Activated CD4-positive, CD25-positive, alpha-beta regulatory T cell treated with anti-CD3 and anti-CD28 coated beads, Interleukin-2, amount 50 U/mL, for 16 hours (primary cell): ENCODE measurements at regions not wholly inside any gene's neighbourhood (a gene's known extent, or its start where the extent isn't known, plus 50 kb on each side); places are given as distances from the start of the nearest gene placed in this dataset.

Source experiments
- DNase-seq: peaks from one replicate; pipeline ENCODE4 v3.0.0-alpha.2; 2020; ENCODE audit warnings: low read depth, low spot score

DNA sequence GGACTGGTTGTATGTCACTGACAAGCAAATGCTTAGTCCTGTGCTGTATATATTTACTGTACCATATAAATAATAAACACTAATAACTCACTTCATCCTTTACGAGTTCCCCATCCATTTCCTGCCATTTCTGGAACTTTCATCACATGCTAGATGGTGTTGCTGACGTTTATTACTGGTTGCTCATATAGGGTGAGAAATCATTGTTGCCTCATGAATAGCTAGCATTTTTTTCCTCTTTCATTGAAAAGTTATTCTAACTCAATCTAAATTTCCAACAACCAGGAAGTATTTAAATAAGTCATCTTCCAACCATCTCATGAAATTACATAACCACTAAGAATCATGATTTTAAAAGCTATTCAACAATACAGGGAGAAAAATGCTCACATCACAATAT lies 88.6 kb upstream of the RCN1 start:
- DNase-seq = no peak

DNA sequence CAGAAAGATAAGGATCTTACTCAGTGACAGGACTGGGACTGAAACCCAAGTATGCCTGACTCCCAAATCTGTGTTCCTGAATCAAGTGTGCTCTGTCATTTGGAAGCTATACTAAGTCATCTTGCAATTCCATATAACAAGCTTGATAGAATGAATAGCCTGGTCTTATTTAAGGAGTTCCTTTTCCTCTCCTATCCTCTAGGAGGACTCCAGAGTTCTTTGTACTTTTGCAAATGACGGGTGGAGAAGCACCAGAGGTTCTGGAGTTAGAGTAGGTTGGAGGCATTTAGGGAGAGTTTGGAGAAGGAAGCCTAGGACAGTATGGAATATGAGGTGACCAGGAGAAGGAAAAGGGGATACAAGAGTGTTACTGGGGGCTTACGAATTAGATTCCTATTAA lies 92.9 kb upstream of the RCN1 start:
- no peak for DNase-seq

DNA sequence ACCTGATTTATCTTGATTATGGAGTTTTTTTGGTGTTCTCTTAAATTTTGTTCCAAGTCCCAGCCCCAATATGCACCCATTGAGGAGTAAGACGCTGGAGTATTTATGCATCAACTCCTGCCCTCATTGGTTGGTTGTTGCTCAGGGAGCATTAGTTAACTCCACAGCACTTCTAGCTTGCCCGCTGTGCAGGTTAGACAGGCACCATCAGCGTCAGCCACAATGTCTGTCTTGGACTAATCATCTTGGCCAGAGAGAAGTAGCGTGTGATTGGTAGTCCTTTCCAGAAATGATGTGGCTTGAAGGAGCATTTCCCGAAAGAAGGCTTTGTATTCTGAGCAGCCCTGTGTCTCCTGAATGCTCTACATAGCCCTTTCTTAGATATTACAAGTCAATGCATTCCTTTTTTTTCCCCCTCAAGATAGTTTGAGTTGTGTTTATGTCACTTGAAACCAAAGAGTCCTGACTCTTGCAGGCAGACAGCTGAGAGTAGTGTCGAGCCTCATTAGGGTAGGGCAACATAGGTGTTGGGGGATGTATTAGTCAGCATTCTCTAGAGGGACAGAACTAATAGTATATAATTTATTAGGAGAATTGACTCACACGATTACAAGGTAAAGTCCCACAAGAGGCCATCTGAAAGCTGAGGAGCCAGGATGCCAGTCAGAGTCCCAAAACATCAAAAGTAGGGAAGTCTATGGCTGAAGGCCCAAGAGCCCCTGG lies 94.6 kb upstream of the RCN1 start:
- DNase-seq = no peak

- no peak for DNase-seq
Measured at GRCh38 chr11:31995525-31996094, 95.3 kb upstream of the RCN1 start.

GRCh38 chr11:31995032-31995431 lies 95.8 kb upstream of the RCN1 start:
- DNase-seq = no peak

DNA sequence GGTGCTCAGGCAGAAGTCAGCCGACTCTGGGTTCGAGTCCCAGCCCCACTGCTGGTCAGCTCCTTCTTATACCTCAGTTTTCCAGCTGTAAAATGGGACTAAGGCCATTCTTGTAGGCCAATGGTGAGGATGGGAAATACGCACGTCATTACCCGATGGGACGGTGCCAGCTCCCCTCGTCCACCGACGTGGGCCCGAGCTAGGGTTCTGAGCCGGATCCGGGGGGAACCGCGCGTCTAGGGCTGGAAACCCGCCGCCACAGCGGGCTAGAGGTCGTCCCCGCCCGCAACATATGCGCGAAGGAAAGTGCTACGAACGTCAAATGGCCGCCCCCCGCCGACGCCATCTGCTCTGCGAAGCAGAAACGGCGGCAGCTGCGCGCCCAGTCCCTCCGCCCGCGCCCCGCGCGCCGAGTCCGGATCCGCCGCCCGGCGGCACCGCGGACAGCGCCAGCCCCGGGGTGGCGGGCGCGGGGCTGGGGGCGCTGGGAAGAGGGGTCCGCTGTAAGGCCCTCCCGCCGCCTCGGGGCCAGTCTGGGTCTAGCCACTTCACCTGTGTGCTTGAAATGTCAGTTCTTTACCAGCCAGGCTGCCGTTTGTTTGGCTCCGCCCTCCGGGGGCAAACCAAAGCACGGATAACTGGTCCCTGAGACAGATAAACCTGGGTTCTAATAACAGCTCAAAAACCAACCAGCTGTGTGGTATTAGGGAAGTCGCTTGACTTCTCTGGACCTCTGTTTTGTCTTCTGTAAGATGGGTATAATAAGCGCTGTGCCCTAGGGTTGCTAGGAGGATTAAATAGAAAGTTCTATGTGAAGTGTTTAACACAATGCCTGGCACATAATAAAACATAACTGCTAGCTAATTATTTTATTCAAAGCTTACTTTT lies 103.5 kb upstream of the RCN1 start:
- DNase-seq = no peak

GRCh38 chr11:31986201-31986889 lies 104.5 kb upstream of the RCN1 start:
- DNase-seq = no peak

DNA sequence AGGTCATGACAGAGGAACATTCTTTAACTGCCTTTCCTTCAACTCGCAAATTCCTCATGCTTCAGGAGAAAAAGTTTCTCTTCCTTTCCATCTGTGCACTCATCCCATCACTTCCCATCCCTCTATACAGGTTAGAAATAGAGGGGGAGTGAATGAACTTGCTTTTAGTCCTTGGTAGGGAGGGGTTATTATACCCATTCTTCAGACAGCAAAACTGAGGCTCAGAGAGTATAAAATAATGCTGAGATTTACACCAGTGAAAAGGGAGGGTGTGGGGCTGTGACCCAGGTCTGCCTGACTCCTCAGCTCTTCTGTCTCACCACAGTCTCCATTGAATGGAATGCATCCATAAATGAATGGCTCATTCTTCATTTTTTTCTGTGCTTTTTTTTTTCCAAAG lies 109.4 kb upstream of the RCN1 start:
- no peak for DNase-seq

DNA sequence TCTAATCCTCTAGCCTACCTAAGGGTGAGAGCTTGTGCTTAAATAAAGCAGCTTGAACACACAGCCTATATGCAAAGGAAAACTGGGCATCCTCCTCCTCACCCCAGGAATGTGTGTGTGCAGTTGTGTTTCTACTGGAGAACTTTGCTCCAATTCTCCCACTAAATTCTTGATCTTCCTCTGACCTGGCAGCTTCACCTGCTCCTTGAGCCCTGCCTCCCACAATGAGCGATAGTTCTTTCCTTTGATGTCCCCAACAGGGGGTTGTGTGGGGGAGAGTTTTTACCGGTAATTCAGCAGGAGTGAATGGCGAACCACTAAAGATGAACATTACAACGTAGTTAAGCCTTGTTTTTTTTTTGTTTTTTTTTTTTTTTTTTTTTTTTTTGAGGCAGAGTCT lies 113.5 kb upstream of the RCN1 start:
- DNase-seq = no peak

DNA sequence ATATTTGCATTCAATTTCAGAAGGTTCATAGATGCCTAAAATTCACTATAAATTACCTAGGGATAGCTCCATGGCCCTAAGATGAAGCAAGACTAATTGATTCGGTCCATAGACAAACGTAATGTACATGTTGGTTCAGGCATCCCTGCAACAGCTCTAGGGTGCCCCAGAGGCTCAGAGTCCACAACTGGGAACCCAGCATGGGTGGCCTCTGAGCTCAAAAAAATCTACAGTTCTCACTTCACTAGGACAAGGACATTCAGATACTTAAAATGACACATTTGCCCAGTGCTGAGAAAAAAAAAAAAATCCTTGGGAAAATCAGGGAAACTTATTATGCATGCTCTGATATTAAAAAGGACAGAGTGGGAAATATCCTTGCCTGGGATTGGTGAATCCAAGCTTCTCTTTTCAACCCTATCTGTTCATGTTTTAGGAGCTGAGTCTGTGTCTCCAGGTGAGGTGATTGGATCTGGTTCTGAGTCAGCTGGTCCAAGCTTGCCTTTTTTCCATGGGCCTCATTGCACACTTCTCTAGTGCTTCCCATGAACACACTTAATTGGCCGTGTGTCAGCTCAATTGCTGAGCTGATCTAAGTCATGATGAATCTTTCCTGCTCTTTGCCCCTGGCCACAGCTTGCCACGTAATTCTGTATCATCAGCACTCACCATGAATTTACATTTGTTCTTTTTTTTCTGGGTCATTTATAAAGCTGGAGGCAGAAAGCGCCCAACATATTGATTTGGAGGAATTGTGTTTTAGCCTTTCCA lies 116.3 kb upstream of the RCN1 start:
- no peak for DNase-seq

DNA sequence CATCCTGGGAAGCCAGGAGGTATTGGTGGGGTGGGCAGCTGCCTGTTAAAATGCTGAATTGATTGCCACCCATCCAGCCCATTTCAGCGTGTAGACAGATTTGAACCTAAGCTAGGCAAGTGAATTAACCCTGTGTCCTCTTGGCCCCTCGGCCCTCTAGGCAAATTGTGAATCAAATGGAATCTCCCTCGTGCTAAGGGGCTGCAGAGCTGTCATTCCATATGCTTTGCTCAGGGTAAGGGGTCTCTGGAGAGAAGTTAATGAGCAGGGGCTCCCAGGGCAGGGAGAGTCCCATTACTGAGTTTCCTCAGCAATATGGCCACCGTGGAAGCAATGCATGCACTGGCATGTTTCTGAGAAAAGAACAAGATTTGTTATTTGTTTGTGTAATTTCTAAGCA lies 117.7 kb upstream of the RCN1 start:
- DNase-seq = no peak

- no peak for DNase-seq
Measured at GRCh38 chr11:31972623-31973022, 118.3 kb upstream of the RCN1 start.

DNA sequence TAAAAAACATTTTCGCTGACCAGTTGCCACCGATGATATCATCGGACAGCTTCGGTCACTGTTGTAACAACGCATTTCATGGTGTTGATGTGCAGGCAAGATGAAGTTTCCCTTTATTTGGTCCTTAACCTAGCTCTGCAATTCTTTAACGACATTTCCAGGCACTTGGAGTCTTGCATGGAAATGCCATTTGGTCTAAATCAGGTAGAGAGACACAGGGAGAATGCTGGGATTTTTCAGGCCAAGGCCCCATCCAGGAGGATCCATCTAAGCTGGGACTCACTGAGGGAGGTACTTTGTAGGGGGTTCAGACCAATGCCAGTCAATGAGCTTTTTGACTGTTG lies 121.5 kb upstream of the RCN1 start:
- no peak for DNase-seq

DNA sequence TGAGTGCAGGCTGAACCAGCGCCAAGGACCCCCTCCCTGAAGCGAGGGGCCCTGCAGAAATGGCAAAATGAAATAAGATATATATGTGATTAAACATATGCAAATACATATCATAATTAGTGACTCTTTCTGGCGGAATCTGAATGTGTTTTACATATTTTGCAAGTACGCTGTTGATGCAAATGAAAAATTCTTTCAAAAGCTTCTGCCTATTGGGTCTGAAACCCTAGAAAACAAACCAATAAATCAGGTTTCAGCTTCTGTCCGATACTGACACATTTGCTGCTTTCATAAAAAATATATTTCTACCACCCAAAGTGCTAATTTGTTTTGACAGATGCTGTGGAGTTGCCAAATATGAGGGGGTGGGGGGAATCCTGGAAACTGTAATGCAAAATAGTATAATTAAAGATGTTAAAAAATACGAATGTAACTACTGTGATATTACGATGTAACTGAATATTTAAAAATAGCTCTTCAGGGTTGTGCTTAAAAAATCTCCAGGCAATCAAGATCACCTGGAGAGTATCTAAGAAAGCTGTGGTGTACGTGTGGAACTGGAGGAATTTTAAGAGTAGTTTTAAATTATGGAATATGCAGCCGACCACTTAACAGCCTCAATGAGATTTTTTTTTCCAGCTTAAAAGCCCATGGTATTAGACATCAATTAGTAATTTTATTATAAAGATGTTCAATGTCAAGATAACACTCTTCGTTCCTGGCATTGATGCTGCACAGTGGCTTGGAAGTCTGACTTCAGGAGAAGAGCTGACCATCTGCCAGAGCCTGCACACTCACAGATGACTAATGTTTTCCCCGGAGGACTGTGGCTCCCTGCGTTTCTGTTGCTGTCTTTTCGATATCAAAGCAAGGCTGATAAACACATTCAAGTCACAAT lies 122.2 kb upstream of the RCN1 start:
- DNase-seq = no peak

GRCh38 chr11:31967404-31968130 lies 123.3 kb upstream of the RCN1 start:
- no peak for DNase-seq

DNA sequence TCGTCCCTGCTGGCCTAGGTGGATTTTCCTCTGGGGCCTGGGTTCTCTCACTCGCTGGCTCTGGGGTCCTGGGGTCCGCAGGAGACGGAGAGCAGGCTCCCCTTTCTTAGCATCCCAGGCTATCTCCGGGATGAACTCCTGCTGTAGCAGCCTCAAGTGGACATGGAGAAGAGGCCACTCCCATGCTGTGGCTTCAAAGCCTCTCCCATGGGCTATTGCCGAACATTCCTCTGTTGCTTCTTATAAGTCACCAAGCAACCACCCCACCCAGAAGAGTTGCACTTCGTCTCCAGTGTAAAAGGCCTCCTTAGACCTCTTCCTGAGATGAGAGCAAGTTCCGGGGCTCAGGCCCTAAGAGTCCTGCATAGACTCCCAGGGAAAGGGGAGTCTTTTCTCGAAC lies 124.0 kb upstream of the RCN1 start:
- no peak for DNase-seq

GRCh38 chr11:31964181-31964580 lies 126.7 kb upstream of the RCN1 start:
- DNase-seq = no peak

- no peak for DNase-seq
Measured at GRCh38 chr11:31960126-31960525, 130.7 kb upstream of the RCN1 start.

GRCh38 chr11:31959716-31960115 lies 131.2 kb upstream of the RCN1 start:
- DNase-seq = no peak
